ENCODE measurements at regions not wholly inside any gene's neighbourhood (a gene's known extent, or its start where the extent isn't known, plus 50 kb on each side); places are given as distances from the start of the nearest gene placed in this dataset.

- H3K9me3 ChIP-seq (ENCODE audit: low read depth, low read length), result no peaks in the 10 kb centered on the region
- TF ChIP-seq CTCF (IDR thresholded peaks at IDR 0.05; ENCODE audit: extremely low read depth, low read depth, low read length), result no peak
Measured at GRCh38 chr1:83741348-83741747, 257.6 kb downstream of the TTLL7 start.

GRCh38 chr1:83735526-83735925 lies 263.4 kb downstream of the TTLL7 start:
- Histone ChIP-seq H3K36me3 (ENCODE audit: insufficient read depth, low read length) (no peaks in the 10 kb centered on the region), H3K9me3 (ENCODE audit: low read depth, low read length) (no peaks in the 10 kb centered on the region), H3K27ac (ENCODE audit: low read depth, low read length) (no peak overlapping the region), H3K79me2 (ENCODE audit: insufficient read depth, low read length) (no peaks in the 10 kb centered on the region), H3K4me1 (ENCODE audit: insufficient read depth, low read length) (no peaks in the 10 kb centered on the region), H3K4me2 (ENCODE audit: insufficient read depth, low read length) (no peak overlapping the region), H2AFZ (ENCODE audit: low read length) (no peak overlapping the region), H3K27me3 (ENCODE audit: insufficient read depth, low read length) (no peaks in the 10 kb centered on the region), H3K4me3 (ENCODE audit: insufficient read depth, low read length) (no peak overlapping the region), H4K20me1 (ENCODE audit: insufficient read depth, low read length) (no peaks in the 10 kb centered on the region)
- no peak for DNase-seq (ENCODE audit: insufficient read length, low spot score, missing footprints)
- no peak for TF ChIP-seq CTCF (IDR thresholded peaks at IDR 0.05; ENCODE audit: extremely low read depth, low read depth, low read length)

More at GRCh38 chr1:83741348-83741747, 257.6 kb downstream of the TTLL7 start:
- Histone ChIP-seq H3K79me2 (ENCODE audit: insufficient read depth, low read length) (no peaks in the 10 kb centered on the region), H4K20me1 (ENCODE audit: insufficient read depth, low read length) (no peaks in the 10 kb centered on the region), H3K4me2 (ENCODE audit: insufficient read depth, low read length) (no peak overlapping the region), H3K4me3 (ENCODE audit: insufficient read depth, low read length) (no peak overlapping the region), H3K36me3 (ENCODE audit: insufficient read depth, low read length) (no peaks in the 10 kb centered on the region), H2AFZ (ENCODE audit: low read length) (no peak overlapping the region), H3K27me3 (ENCODE audit: insufficient read depth, low read length) (no peaks in the 10 kb centered on the region), H3K27ac (ENCODE audit: low read depth, low read length) (no peak overlapping the region), H3K4me1 (ENCODE audit: insufficient read depth, low read length) (no peaks in the 10 kb centered on the region)
- DNase-seq (ENCODE audit: insufficient read length, low spot score, missing footprints), result no peak

- no peak for DNase-seq (ENCODE audit: insufficient read length, low spot score, missing footprints)
- Histone ChIP-seq H3K36me3 (ENCODE audit: insufficient read depth, low read length) (no peaks in the 10 kb centered on the region), H3K9me3 (ENCODE audit: low read depth, low read length) (no peaks in the 10 kb centered on the region), H3K27ac (ENCODE audit: low read depth, low read length) (no peak overlapping the region), H3K79me2 (ENCODE audit: insufficient read depth, low read length) (no peaks in the 10 kb centered on the region), H2AFZ (ENCODE audit: low read length) (no peak overlapping the region), H4K20me1 (ENCODE audit: insufficient read depth, low read length) (no peaks in the 10 kb centered on the region), H3K4me3 (ENCODE audit: insufficient read depth, low read length) (no peak overlapping the region), H3K27me3 (ENCODE audit: insufficient read depth, low read length) (no peaks in the 10 kb centered on the region), H3K4me1 (ENCODE audit: insufficient read depth, low read length) (no peaks in the 10 kb centered on the region), H3K4me2 (ENCODE audit: insufficient read depth, low read length) (no peak overlapping the region)
- no peak for TF ChIP-seq CTCF (IDR thresholded peaks at IDR 0.05; ENCODE audit: extremely low read depth, low read depth, low read length)
Measured at GRCh38 chr1:83734420-83734819, 264.5 kb downstream of the TTLL7 start.

GRCh38 chr1:83725735-83726360 lies 273.1 kb downstream of the TTLL7 start:
- H3K4me1 ChIP-seq (ENCODE audit: insufficient read depth, low read length), result no peaks in the 10 kb centered on the region
- H3K27ac ChIP-seq (ENCODE audit: low read depth, low read length), result no peak overlapping the region
- H3K9me3 ChIP-seq (ENCODE audit: low read depth, low read length), result no peaks in the 10 kb centered on the region
- no peaks in the 10 kb centered on the region for H3K36me3 ChIP-seq (ENCODE audit: insufficient read depth, low read length)
- H3K4me3 ChIP-seq (ENCODE audit: insufficient read depth, low read length), result no peak overlapping the region
- no peaks in the 10 kb centered on the region for H3K27me3 ChIP-seq (ENCODE audit: insufficient read depth, low read length)
- no peak overlapping the region for H3K4me2 ChIP-seq (ENCODE audit: insufficient read depth, low read length)
- no peak for DNase-seq (ENCODE audit: insufficient read length, low spot score, missing footprints)
- TF ChIP-seq CTCF (IDR thresholded peaks at IDR 0.05; ENCODE audit: extremely low read depth, low read depth, low read length), result no peak
- H2AFZ ChIP-seq (ENCODE audit: low read length), result no peak overlapping the region
- no peaks in the 10 kb centered on the region for H4K20me1 ChIP-seq (ENCODE audit: insufficient read depth, low read length)
- no peaks in the 10 kb centered on the region for H3K79me2 ChIP-seq (ENCODE audit: insufficient read depth, low read length)
